ENCODE measurements at regions not wholly inside any gene's neighbourhood (a gene's known extent, or its start where the extent isn't known, plus 50 kb on each side); places are given as distances from the start of the nearest gene placed in this dataset.

DNA sequence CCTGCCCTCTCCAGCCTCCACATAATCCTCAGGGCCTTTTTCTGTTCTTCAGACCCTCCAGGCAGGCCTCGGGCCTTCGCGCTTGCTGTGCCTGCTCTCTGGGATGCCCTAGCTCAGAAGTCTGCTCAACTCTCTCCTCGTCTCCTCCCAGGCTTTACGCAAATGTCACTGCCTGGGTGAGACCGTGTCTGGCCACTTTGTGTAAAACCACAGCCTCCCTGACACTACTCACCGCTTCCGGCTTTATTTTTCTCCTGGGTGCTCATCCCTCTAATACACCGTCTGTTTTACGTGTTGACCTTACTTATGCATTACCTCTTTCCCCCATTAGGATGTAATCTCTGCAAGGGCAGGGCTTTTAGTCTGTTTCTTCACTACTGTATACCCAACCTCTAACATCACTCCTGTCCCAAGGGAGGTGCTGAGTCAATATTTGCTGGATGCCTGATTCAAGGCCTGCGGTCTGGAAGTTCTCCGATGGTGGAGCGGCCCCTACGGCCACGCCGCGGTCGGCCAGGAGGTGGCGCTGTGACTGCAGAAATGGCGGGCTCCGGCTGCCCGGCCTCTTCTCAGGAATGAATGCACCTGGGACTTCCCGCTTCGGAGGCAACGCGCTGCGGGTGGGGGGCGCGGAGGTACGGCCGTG is 58.2 kb upstream of the THY1 start:
- ChIA-PET CTCF (interaction anchor here (0.7 to 1.2 kb wide), 6 partner anchors 14 to 1245 kb away, joined by 3 to 5 read pairs (median 3); partner anchors contain the start of gene NECTIN1), POLR2A (ENCODE audit: low non-redundant PET) (no interaction called here)
- TF ChIP-seq CTCF (conservative IDR thresholded peaks at IDR 0.05; ENCODE audit: low read depth): peak; percentile 94
- DNase-seq (ENCODE audit: low spot score): peak; percentile 87
- H3K27ac ChIP-seq: no peak overlapping the region

DNA sequence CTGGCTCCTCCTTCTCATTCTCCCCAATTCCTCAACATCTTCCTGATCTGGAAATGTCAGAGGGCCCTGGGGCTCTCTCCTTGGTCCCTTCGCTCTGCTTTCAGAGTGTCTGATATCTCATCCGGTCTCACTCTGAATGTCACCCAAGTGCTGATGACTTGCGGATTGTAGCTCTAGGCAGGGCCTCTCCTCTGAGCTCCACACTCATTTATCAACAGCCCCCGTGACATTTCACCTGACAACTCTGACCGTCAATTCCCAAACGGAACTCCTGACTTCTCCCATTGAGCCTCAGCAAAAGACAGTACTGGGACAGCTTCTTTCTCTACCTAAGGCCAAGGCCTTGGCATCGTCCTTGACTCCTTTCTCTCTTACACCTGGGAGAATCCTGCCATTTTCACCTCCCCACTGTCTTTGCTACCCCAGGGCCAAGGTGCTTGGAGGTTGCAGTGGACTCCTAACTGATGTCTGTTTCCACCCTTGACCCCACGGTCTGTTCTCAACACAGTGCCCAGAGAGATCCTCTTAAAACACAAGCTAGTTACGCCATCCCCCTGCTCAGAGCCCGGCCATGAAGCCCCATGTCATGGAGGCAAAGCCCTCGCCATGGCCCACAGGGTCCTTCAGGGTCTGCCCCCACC is 57.5 kb upstream of the THY1 start:
- no peak overlapping the region for H3K27ac ChIP-seq
- no peak for DNase-seq (ENCODE audit: low spot score)
- no peak for TF ChIP-seq CTCF (conservative IDR thresholded peaks at IDR 0.05; ENCODE audit: low read depth)
- POLR2A ChIA-PET (ENCODE audit: low non-redundant PET): no interaction called here
- CTCF ChIA-PET: interaction anchor here (0.6 to 1.2 kb wide), 4 partner anchors 14 to 628 kb away, joined by 3 read pairs; no protein-coding TSS in a partner anchor

DNA sequence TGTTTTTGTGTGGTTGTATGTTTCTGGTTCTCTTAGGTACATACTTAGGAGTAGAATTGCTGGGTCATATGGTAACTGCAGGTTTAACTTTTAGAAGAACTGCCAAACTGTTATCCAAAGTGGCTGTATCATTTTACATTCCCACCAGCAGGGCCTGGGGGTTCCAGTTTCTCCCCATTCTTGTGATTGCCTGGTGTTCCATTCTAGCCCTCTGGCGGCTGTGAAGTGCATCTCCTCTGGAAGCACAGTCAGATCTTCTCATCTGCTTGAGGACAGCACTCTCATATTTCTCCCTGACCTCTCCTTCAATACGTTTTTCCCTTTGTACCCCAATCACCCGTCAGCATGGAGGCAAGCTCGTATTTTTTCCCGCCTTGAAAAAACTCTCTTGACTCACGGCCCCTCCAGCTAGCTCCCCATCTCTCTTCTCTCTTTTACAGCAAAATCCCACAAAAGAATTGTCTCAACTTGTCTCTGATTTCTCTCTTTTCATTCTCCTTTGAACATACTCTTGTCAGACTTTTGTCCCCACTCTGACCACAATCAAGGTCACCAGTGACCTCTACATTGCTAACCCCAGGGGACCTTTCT is 56.8 kb upstream of the THY1 start:
- ChIA-PET POLR2A (ENCODE audit: low non-redundant PET) (no interaction called here), CTCF (interaction anchor here (0.6 to 1.2 kb wide), 3 partner anchors 13 to 628 kb away, joined by 3 read pairs; no protein-coding TSS in a partner anchor)
- no peak; the same call in 1 of the 2 replicates for TF ChIP-seq CTCF (conservative IDR thresholded peaks at IDR 0.05; ENCODE audit: low read depth)
- DNase-seq (ENCODE audit: low spot score): no peak
- H3K27ac ChIP-seq: no peak overlapping the region

- ChIA-PET CTCF (interaction anchor here (0.6 kb wide), 1 partner anchor 121 kb away, joined by 3 read pairs; no protein-coding TSS in a partner anchor), POLR2A (ENCODE audit: low non-redundant PET) (no interaction called here)
- DNase-seq (ENCODE audit: low spot score): no peak
- no peak for TF ChIP-seq CTCF (conservative IDR thresholded peaks at IDR 0.05; ENCODE audit: low read depth)
- H3K27ac ChIP-seq: no peak overlapping the region
These were observed 55.8 kb upstream of the THY1 start for GRCh38 chr11:119478711-119479285.

DNA sequence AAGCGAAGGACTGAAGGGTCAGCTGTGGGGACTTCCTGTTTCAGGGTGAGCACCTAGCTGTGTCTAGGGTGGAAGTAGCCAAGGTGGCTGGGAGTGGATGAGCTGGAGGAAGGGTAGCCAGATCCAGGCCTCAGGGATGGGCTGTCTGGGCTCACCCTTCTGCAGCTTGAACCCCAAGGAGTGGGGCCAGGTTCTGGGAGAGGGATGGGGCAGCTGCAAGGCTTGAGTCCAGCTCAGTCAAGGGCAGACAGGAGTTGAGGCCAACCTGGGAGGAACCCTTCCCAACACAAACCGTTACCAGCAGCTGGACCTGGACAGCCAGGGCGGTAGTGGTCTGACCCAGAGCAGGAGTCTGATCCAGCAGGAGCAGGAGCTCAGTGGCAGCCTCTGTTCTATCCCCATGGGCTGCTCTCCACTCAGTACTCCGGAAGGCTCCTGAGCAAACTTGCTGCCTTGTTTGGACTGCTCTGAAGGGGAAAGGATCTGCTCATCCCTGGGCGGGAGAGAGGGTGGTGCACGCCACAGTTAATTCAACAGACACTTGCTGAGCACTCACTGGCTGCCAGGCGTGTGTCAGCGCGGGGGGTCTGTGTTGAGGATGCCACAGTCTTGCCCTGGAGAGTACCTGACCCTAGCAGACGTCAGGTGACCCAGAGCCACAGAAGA is 53.8 kb upstream of the THY1 start:
- no peak overlapping the region for H3K27ac ChIP-seq
- ChIA-PET POLR2A (ENCODE audit: low non-redundant PET) (no interaction called here), CTCF (interaction anchor here (0.5 to 1.1 kb wide), 6 partner anchors 15 to 563 kb away, joined by 3 to 9 read pairs (median 4); no protein-coding TSS in a partner anchor)
- DNase-seq (ENCODE audit: low spot score): no peak
- no peak for TF ChIP-seq CTCF (conservative IDR thresholded peaks at IDR 0.05; ENCODE audit: low read depth)

- POLR2A ChIA-PET (ENCODE audit: low non-redundant PET): no interaction called here
- TF ChIP-seq CTCF (conservative IDR thresholded peaks at IDR 0.05; ENCODE audit: low read depth): no peak
These were observed 53.1 kb upstream of the THY1 start for GRCh38 chr11:119476038-119476437.

More at GRCh38 chr11:119476038-119476437, 53.1 kb upstream of the THY1 start:
- H3K27ac ChIP-seq: no peak overlapping the region
- CTCF ChIA-PET: interaction anchor here (0.9 to 1.7 kb wide), 2 partner anchors 59 to 120 kb away, joined by 4 to 24 read pairs; no protein-coding TSS in a partner anchor
- DNase-seq (ENCODE audit: low spot score): no peak
